Neural progenitor cell (in vitro differentiated cells): ENCODE measurements at regions not wholly inside any gene's neighbourhood (a gene's known extent, or its start where the extent isn't known, plus 50 kb on each side); places are given as distances from the start of the nearest gene placed in this dataset.

ENCODE experiments used
- EZH2 ChIP-seq: fragments of 200-600 bp; sonication (generic); IDR thresholded peaks from 2 replicates; pipeline ENCODE4 v1.6.1; 2017; ENCODE audit warnings: antibody characterized with exemption, mild to moderate bottlenecking, moderate library complexity
- TF ChIP-seq, protein P1 (sequence below): fragments of 200-600 bp; sonication (generic); IDR thresholded peaks from 2 replicates; pipeline ENCODE4 v1.5.1; 2017; ENCODE audit warnings: antibody characterized with exemption, mild to moderate bottlenecking

DNA sequence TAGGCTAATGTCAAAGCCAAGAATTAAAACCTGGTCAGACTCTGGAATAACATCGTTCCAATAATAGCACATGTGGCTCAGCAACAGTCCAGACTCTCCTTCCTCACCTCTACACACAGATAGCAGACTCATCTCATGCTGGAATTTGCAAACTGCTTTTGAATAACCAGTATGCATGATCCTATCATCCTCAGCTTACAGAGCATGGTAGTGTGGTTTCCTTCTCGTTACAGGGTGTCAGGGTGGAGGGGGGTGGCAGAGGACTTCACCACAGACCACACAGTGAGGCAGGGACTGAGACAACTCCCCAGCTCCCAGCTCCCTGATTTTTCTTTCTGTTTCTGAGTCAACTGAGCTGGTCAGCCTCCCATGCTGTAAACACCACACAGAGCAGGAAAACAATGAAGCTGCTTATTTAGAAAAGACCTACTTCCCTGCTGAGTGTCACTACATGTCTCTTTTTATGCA is 101.6 kb downstream of the RPL22L1 start:
- TF ChIP-seq, protein P1, sequence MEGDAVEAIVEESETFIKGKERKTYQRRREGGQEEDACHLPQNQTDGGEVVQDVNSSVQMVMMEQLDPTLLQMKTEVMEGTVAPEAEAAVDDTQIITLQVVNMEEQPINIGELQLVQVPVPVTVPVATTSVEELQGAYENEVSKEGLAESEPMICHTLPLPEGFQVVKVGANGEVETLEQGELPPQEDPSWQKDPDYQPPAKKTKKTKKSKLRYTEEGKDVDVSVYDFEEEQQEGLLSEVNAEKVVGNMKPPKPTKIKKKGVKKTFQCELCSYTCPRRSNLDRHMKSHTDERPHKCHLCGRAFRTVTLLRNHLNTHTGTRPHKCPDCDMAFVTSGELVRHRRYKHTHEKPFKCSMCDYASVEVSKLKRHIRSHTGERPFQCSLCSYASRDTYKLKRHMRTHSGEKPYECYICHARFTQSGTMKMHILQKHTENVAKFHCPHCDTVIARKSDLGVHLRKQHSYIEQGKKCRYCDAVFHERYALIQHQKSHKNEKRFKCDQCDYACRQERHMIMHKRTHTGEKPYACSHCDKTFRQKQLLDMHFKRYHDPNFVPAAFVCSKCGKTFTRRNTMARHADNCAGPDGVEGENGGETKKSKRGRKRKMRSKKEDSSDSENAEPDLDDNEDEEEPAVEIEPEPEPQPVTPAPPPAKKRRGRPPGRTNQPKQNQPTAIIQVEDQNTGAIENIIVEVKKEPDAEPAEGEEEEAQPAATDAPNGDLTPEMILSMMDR = no peak
- no peak for TF ChIP-seq EZH2
